Ishikawa (cell line): ENCODE measurements at regions not wholly inside any gene's neighbourhood (a gene's known extent, or its start where the extent isn't known, plus 50 kb on each side); places are given as distances from the start of the nearest gene placed in this dataset.

Experiments used
- CEBPB ChIP-seq: IDR thresholded peaks from 2 replicates; pipeline ENCODE4 v1.6.1; 2012
- CREB1 ChIP-seq: IDR thresholded peaks from 2 replicates; pipeline ENCODE4 v1.6.1; 2012; ENCODE audit warnings: low read depth
- EGR1 ChIP-seq: IDR thresholded peaks from 2 replicates; pipeline ENCODE4 v1.6.1; 2012
- EP300 ChIP-seq: IDR thresholded peaks from 2 replicates; pipeline ENCODE4 v1.6.1; 2012; ENCODE audit warnings: borderline replicate concordance
- FOXM1 ChIP-seq: IDR thresholded peaks from 2 replicates; pipeline ENCODE4 v1.6.1; 2012; ENCODE audit warnings: low read depth, borderline replicate concordance
- MAX ChIP-seq: IDR thresholded peaks from 2 replicates; pipeline ENCODE4 v1.6.1; 2012
- NFIC ChIP-seq: IDR thresholded peaks from 2 replicates; pipeline ENCODE4 v1.6.1; 2012
- RAD21 ChIP-seq: IDR thresholded peaks from 2 replicates; pipeline ENCODE4 v1.6.1; 2012; ENCODE audit warnings: low read depth
- REST ChIP-seq: IDR thresholded peaks from 2 replicates; pipeline ENCODE4 v1.6.1; 2012; ENCODE audit warnings: low read depth, mild to moderate bottlenecking
- TAF1 ChIP-seq: IDR thresholded peaks from 2 replicates; pipeline ENCODE4 v1.6.1; 2012; ENCODE audit warnings: low read depth, mild to moderate bottlenecking
- TCF12 ChIP-seq: IDR thresholded peaks from 2 replicates; pipeline ENCODE4 v1.6.1; 2012; ENCODE audit warnings: low read depth
- TEAD4 ChIP-seq: IDR thresholded peaks from 2 replicates; pipeline ENCODE4 v1.6.1; 2012
- USF1 ChIP-seq: IDR thresholded peaks from 2 replicates; pipeline ENCODE4 v1.6.1; 2012
- YY1 ChIP-seq: IDR thresholded peaks from 2 replicates; pipeline ENCODE4 v1.6.1; 2012; ENCODE audit warnings: low read depth
- ZBTB7A ChIP-seq: IDR thresholded peaks from 2 replicates; pipeline ENCODE4 v1.6.1; 2012; ENCODE audit warnings: low read depth

- TF ChIP-seq TEAD4 (no peak), EP300 (no peak), FOXM1 (no peak), EGR1 (no peak), ZBTB7A (no peak), NFIC (no peak), USF1 (no peak), MAX (no peak), RAD21 (no peak), CEBPB (no peak), TCF12 (no peak), CREB1 (no peak), REST (no peak)
Observed at GRCh38 chr1:195085196-195085595, 1523.0 kb downstream of the KCNT2 start.

GRCh38 chr1:195082183-195082582 is 1526.1 kb downstream of the KCNT2 start:
- TF ChIP-seq RAD21, result no peak
- TF ChIP-seq REST, result no peak
- TF ChIP-seq TEAD4, result no peak
- no peak for TF ChIP-seq ZBTB7A
- TF ChIP-seq FOXM1, result no peak
- no peak for TF ChIP-seq TCF12
- TF ChIP-seq EP300, result no peak
- TF ChIP-seq TAF1, result no peak

GRCh38 chr1:195076682-195077081 is 1531.6 kb downstream of the KCNT2 start:
- TF ChIP-seq EP300, result no peak
- TF ChIP-seq NFIC, result no peak
- no peak for TF ChIP-seq TAF1
- TF ChIP-seq REST, result no peak
- TF ChIP-seq FOXM1, result no peak
- no peak for TF ChIP-seq TEAD4
- no peak for TF ChIP-seq RAD21
- TF ChIP-seq CREB1, result no peak
- no peak for TF ChIP-seq CEBPB
- TF ChIP-seq EGR1, result no peak
- TF ChIP-seq USF1, result no peak
- no peak for TF ChIP-seq ZBTB7A
- no peak for TF ChIP-seq TCF12
- TF ChIP-seq MAX, result no peak
- no peak for TF ChIP-seq YY1

- no peak for TF ChIP-seq CREB1
- no peak for TF ChIP-seq TAF1
Observed at GRCh38 chr1:195075973-195076372, 1532.3 kb downstream of the KCNT2 start.

- TF ChIP-seq CREB1 (no peak), RAD21 (no peak), REST (no peak), YY1 (no peak), TEAD4 (no peak), EP300 (no peak), USF1 (no peak), TCF12 (no peak), CEBPB (no peak), MAX (no peak), FOXM1 (no peak), EGR1 (no peak), TAF1 (no peak), NFIC (no peak), ZBTB7A (no peak)
Observed at GRCh38 chr1:195071461-195071860, 1536.8 kb downstream of the KCNT2 start.
